Hepatocyte (in vitro differentiated cells): ENCODE measurements at regions not wholly inside any gene's neighbourhood (a gene's known extent, or its start where the extent isn't known, plus 50 kb on each side); places are given as distances from the start of the nearest gene placed in this dataset.

Experiments used
- EZH2 ChIP-seq: fragments of 200-600 bp; sonication (generic); IDR thresholded peaks from 2 replicates; pipeline ENCODE4 v1.6.1; 2016; ENCODE audit warnings: antibody characterized with exemption, mild to moderate bottlenecking, borderline replicate concordance
- TF ChIP-seq, protein P1 (sequence below): fragments of 200-600 bp; sonication (generic); IDR thresholded peaks from 2 replicates; pipeline ENCODE4 v1.5.1; 2016; ENCODE audit warnings: antibody characterized with exemption, mild to moderate bottlenecking; ENCODE audit not compliant: poor library complexity

DNA sequence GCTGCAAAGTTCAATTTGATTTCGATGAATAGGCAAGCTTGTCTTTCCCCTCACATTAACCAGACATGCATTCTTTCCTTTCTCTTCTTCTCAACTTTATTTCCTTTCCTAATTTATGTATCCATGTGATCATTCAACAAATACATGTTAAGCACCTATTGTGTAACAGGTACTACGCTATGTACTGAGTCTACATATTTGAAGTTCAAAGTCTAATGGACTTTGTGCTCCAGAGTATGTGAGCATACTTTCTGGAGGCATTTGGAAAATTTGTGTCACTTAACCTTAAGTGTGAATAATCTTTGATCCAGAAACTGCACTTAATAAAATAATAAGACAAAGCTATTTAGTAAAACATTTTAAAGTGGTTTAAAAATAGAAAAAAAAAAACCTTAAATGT lies 675.3 kb upstream of the CT83 start:
- TF ChIP-seq, protein P1, sequence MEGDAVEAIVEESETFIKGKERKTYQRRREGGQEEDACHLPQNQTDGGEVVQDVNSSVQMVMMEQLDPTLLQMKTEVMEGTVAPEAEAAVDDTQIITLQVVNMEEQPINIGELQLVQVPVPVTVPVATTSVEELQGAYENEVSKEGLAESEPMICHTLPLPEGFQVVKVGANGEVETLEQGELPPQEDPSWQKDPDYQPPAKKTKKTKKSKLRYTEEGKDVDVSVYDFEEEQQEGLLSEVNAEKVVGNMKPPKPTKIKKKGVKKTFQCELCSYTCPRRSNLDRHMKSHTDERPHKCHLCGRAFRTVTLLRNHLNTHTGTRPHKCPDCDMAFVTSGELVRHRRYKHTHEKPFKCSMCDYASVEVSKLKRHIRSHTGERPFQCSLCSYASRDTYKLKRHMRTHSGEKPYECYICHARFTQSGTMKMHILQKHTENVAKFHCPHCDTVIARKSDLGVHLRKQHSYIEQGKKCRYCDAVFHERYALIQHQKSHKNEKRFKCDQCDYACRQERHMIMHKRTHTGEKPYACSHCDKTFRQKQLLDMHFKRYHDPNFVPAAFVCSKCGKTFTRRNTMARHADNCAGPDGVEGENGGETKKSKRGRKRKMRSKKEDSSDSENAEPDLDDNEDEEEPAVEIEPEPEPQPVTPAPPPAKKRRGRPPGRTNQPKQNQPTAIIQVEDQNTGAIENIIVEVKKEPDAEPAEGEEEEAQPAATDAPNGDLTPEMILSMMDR: no peak
- no peak for TF ChIP-seq EZH2
